ENCODE measurements at regions not wholly inside any gene's neighbourhood (a gene's known extent, or its start where the extent isn't known, plus 50 kb on each side); places are given as distances from the start of the nearest gene placed in this dataset.

GRCh38 chr20:1811621-1812498 is 83.3 kb upstream of the SIRPA start:
- peak overlapping the region; percentile 98 for H3K27ac ChIP-seq (ENCODE audit: insufficient read depth, low read length)
- peak overlapping the region; percentile 60 to 99 for H4K8ac ChIP-seq (ENCODE audit: low read depth in 2 of 2, low read length in 2 of 2)
- H2BK20ac ChIP-seq (ENCODE audit: low read depth, low read length): peak overlapping the region; percentile 99
- peak overlapping the region; percentile 95 for H3K23ac ChIP-seq (ENCODE audit: low read depth, low read length)
- H2BK15ac ChIP-seq (ENCODE audit: low read depth, low read length): peak overlapping the region; percentile 100
- peak overlapping the region; percentile 97 for H2BK120ac ChIP-seq (ENCODE audit: low read depth, low read length)
- peak overlapping the region; percentile 99 for H3K14ac ChIP-seq (replicated peaks; ENCODE audit: low read depth, low read length)
- ATAC-seq (ENCODE audit: low read depth) (peak; percentile 1; the same call in 1 of the 2 replicates), DNase-seq (peak; percentile 41)
- H3K4me1 ChIP-seq (ENCODE audit: control insufficient read depth, insufficient read depth, low read length): peaks cover 53% of the 10 kb centered on the region
- no TSS peak for BruUV-seq (replicated peaks)
- no peaks in the 10 kb centered on the region for H3K36me3 ChIP-seq (ENCODE audit: control insufficient read depth, insufficient read depth, low read length)
- H3K56ac ChIP-seq (ENCODE audit: extremely low read depth, insufficient read depth, low read length): peak overlapping the region; percentile 82
- H2AK9ac ChIP-seq (replicated peaks; ENCODE audit: low read depth, low read length, poor library complexity): peak overlapping the region; percentile 89
- no peaks in the 10 kb centered on the region for H3K27me3 ChIP-seq (ENCODE audit: control insufficient read depth, insufficient read depth, low read length)
- dilution Hi-C loops (cut with HindIII; ENCODE audit: low sequenced_read_pairs, unreplicated experiment): no loop called here
- peak overlapping the region; percentile 77 for H2AFZ ChIP-seq (replicated peaks; ENCODE audit: low read length, poor library complexity)
- H2BK5ac ChIP-seq (ENCODE audit: low read depth, low read length, poor library complexity, severe bottlenecking): peak overlapping the region; percentile 92
- no peak for TF ChIP-seq RAD21 (IDR thresholded peaks at IDR 0.05; ENCODE audit: low read length)
- no peak for TF ChIP-seq ELK1 (IDR thresholded peaks at IDR 0.05; ENCODE audit: borderline replicate concordance, low read depth, low read length)
- TF ChIP-seq RCOR1 (IDR thresholded peaks at IDR 0.05; ENCODE audit: insufficient replicate concordance, low read length): no peak
- no peak for TF ChIP-seq POLR2A (IDR thresholded peaks at IDR 0.05; ENCODE audit: low read depth, low read length)
- no peak for TF ChIP-seq MXI1 (IDR thresholded peaks at IDR 0.05; ENCODE audit: borderline replicate concordance, low read depth, low read length)
- TF ChIP-seq MAZ (IDR thresholded peaks at IDR 0.05; ENCODE audit: borderline replicate concordance, low read depth, low read length): no peak
- TF ChIP-seq MAFK (IDR thresholded peaks at IDR 0.05; ENCODE audit: low read depth, low read length): no peak
- TF ChIP-seq, protein P1, sequence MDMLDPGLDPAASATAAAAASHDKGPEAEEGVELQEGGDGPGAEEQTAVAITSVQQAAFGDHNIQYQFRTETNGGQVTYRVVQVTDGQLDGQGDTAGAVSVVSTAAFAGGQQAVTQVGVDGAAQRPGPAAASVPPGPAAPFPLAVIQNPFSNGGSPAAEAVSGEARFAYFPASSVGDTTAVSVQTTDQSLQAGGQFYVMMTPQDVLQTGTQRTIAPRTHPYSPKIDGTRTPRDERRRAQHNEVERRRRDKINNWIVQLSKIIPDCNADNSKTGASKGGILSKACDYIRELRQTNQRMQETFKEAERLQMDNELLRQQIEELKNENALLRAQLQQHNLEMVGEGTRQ (IDR thresholded peaks at IDR 0.05; ENCODE audit: low read depth, low read length): no peak
- TF ChIP-seq SMC3 (IDR thresholded peaks at IDR 0.05; ENCODE audit: low read depth, low read length): no peak
- no peak for TF ChIP-seq CHD1 (IDR thresholded peaks at IDR 0.05; ENCODE audit: low read depth, low read length)
- TF ChIP-seq BHLHE40 (IDR thresholded peaks at IDR 0.05; ENCODE audit: low read depth, low read length): no peak
- TF ChIP-seq FOS (IDR thresholded peaks at IDR 0.05; ENCODE audit: low read depth, low read length): no peak
- no peak; the same call in 1 of the 2 replicates for TF ChIP-seq CEBPB (IDR thresholded peaks at IDR 0.05; ENCODE audit: low read depth, low read length)
- TF ChIP-seq RFX5 (IDR thresholded peaks at IDR 0.05; ENCODE audit: low read depth, low read length): no peak
- TF ChIP-seq NFE2L2 (IDR thresholded peaks at IDR 0.05; ENCODE audit: low read depth, low read length): no peak
- H2AK5ac ChIP-seq (ENCODE audit: low read depth, low read length): peak overlapping the region; percentile 98
- H3K9me3 ChIP-seq (ENCODE audit: control insufficient read depth, insufficient read depth, low read length): no peaks in the 10 kb centered on the region
- H3K4me3 ChIP-seq (ENCODE audit: insufficient read depth, low read depth, low read length): no peak overlapping the region
- peak overlapping the region; percentile 100 for H3K4ac ChIP-seq (ENCODE audit: low read depth, low read length)
- ChIA-PET CTCF (interaction anchor here (1.4 to 2.5 kb wide), 2 partner anchors 10 to 23 kb away, joined by 3 to 6 read pairs; no protein-coding TSS in a partner anchor), POLR2A (ENCODE audit: unreplicated experiment) (no interaction called here)
- intact Hi-C loops (cut with micrococcal nuclease): no loop called here
- in situ Hi-C loops (cut with MboI; ENCODE audit: low sequenced_read_pairs): no loop called here
- H4K20me1 ChIP-seq (ENCODE audit: insufficient read depth, low read length): no peaks in the 10 kb centered on the region
- H4K91ac ChIP-seq (ENCODE audit: insufficient read depth, low read depth, low read length): peak overlapping the region; percentile 99
- peaks cover 0 to 11% of the 10 kb centered on the region in 2 experiments; a peak in 1 of 4 replicates for H3K79me1 ChIP-seq (ENCODE audit: low read depth in 1 of 2, low read length in 2 of 2)
- H3K9ac ChIP-seq (ENCODE audit: low read depth, low read length): peak overlapping the region; percentile 83
- peak overlapping the region; percentile 86 for H4K5ac ChIP-seq (ENCODE audit: low read depth, low read length)
- peaks cover 47% of the 10 kb centered on the region for H3K9me1 ChIP-seq (ENCODE audit: insufficient read depth, low read length)
- no peak overlapping the region for H3K4me2 ChIP-seq (ENCODE audit: low read depth, low read length)
- 0% methylated on average over 1 of the region's 5 CpGs; no CpG with 5 or more reads in 1 of the 2 experiments for WGBS, 2 experiments (ENCODE audit: extremely low coverage in 2 of 2, insufficient read length in 1 of 2)
- H3K18ac ChIP-seq (ENCODE audit: low read depth, low read length): peak overlapping the region; percentile 96

Data from IMR-90 (cell line).